ENCODE measurements at regions not wholly inside any gene's neighbourhood (a gene's known extent, or its start where the extent isn't known, plus 50 kb on each side); places are given as distances from the start of the nearest gene placed in this dataset.
"Not testable (repeated sequence)": the region's sequence is repeated elsewhere in the genome, so short reads cannot be mapped to it uniquely, and the experiment has no call there.

GRCh38 chr16:86337581-86338402, 172.5 kb upstream of the FOXF1 start:
- DNase-seq = no peak

GRCh38 chr16:86338403-86339115, 171.8 kb upstream of the FOXF1 start:
- no peak for DNase-seq

GRCh38 chr16:86342161-86342834, 168.0 kb upstream of the FOXF1 start:
- no peak for DNase-seq

DNA sequence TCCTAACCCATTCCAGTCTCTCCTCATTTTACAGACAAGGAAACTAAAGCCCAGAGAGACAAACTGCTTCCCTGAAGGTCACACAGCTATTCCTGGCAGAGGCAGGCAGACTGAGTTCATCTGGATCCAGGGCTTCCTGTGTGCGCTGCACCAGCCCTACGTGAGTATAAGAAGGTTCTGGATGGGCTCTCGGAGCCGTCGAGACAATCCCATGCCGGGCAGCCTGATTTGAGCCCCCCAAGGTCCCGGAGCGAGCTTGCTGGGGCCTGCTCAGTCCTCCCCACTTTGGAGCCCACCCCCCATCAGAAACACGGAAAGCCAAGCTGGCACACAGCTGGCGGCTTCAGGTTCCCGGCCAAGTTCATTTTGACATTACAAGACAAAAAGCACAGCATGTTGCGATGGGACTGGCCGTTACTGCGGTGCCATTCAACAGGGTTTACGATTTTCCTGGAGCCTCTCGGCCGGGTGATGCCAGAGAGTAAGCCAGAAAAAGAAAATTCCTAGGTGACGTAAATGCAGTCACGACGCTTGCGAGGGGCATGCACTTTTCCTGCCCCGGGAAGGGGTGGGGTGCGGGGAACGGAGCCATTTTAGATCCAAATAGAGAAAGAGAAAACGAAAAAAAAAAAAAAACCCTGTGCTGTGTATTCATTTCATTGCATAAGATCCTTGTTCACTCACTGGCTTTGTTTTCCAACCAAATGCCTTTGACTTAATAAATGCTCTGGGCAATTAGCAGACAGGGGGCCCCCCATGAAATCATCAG, 167.1 kb upstream of the FOXF1 start:
- DNase-seq = peak; percentile 79

GRCh38 chr16:86343796-86344585, 166.3 kb upstream of the FOXF1 start:
- peak; percentile 53 for DNase-seq

DNA sequence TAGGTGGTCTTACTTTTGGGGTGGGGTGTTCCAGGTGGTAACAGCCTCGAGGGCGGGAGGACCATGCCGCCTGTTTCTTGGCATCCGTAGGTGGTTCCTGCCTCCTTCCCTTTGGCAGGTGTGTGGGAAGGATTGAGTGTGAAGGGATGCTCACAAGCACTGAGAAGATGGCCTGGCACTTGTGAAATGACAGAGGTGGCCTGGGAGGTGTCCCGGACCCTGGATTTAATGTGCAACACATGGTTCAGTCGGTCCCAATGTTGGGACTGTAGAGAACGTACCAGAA, 165.8 kb upstream of the FOXF1 start:
- no peak for DNase-seq

DNA sequence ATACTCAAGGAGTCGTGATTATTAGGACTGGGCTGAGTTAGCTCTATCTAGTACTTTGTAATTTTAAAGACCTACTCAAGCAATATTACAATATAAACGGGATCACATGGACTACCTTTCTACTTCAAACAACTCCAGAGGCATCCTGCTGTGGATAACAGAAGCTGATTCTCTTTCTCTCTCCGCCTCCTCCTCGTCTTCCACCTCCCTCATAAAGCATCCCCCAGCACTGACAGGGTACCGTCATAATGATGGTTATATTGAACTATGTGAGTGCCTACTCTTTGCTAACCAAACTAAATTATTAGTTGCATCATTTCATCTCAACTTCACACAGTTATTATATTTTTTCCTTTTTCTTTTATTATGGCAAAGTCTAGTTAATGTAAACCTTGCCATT, 165.4 kb upstream of the FOXF1 start:
- DNase-seq = no peak

- no peak for DNase-seq
These were observed 164.8 kb upstream of the FOXF1 start for GRCh38 chr16:86345516-86345915.

- DNase-seq = no peak
These were observed 164.3 kb upstream of the FOXF1 start for GRCh38 chr16:86346034-86346433.

DNA sequence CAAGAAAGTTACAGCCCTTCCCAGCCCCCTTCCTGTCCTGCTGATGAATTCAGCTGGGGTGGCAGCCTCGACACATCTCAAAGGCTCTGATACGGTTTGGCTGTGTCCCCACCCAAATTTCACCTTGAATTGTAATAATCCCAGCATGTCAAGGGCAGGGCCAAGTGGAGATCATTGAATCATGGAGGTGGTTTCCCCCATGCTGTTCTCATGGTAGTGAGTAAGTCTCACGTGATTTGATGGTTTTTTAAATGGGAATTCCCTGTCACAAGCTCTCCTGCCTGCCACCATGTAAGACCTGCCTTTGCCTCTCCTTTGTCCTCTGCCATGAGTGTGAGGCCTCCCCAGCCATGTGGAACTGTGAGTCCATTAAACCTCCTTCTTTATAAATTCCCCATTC, 163.2 kb upstream of the FOXF1 start:
- DNase-seq = no peak

GRCh38 chr16:86347916-86348555, 162.3 kb upstream of the FOXF1 start:
- DNase-seq = no peak

- DNase-seq = no peak
These were observed 160.9 kb upstream of the FOXF1 start for GRCh38 chr16:86349338-86349900.

DNA sequence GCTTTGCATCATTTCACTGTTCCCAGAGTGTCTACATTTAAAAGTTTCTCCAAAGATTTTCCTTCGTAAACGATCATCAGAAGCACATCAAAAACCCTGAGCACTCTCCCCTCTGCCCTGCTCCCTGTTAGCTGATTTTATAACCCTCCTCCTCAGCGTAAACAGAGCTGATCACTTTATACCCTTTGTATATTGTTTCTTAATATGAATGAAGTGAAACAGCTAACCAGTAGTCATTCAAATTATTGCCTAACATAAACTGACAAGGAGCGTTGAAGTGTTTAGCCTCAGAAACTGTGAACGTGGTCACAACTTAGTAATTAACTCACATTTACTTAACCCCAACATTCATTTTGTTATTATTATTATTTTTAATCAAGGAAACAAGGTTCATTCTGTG, 160.0 kb upstream of the FOXF1 start:
- no peak for DNase-seq

- DNase-seq = no peak
These were observed 159.1 kb upstream of the FOXF1 start for GRCh38 chr16:86351041-86351784.

- not testable (repeated sequence) for DNase-seq
These were observed 158.6 kb upstream of the FOXF1 start for GRCh38 chr16:86351785-86352139.

DNA sequence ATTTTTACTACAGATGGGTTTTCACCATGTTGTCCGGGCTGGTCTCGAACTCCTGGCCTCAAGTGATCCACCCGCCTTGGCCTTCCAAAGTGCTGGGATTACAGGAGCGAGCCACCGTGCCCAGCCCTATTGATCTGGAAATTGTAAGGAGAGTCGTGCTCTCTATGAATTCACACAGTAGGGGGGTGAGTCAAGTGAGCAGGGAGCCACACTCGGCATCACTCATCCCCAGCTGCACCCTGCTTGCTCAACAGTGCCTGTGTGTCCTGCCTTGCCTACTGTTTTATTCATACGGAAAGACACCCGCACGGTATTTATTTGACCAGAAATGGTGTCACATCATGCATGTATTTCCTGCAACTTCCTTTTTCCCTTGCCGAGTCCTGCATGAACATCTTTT, 157.2 kb upstream of the FOXF1 start:
- DNase-seq = peak; percentile 64

DNA sequence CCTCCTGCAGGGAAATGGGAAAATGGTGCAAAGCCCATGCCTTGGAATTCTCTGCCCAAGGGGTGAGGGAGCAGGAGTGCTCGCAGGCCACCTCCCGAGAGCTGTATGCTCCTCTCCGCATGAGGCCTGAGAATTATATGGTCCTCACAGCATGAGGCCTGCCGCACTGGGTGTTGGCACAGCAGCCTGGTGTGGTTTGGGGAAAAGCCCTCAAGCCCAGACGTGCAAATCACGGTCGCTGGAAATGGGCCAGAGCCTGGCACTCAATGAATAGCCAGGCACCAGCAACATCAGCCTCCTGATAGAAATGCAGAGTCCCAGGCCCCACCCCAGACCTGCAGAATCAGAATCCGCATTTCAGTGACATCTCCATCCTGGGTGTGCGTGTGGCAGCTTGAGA, 156.4 kb upstream of the FOXF1 start:
- DNase-seq = no peak

DNA sequence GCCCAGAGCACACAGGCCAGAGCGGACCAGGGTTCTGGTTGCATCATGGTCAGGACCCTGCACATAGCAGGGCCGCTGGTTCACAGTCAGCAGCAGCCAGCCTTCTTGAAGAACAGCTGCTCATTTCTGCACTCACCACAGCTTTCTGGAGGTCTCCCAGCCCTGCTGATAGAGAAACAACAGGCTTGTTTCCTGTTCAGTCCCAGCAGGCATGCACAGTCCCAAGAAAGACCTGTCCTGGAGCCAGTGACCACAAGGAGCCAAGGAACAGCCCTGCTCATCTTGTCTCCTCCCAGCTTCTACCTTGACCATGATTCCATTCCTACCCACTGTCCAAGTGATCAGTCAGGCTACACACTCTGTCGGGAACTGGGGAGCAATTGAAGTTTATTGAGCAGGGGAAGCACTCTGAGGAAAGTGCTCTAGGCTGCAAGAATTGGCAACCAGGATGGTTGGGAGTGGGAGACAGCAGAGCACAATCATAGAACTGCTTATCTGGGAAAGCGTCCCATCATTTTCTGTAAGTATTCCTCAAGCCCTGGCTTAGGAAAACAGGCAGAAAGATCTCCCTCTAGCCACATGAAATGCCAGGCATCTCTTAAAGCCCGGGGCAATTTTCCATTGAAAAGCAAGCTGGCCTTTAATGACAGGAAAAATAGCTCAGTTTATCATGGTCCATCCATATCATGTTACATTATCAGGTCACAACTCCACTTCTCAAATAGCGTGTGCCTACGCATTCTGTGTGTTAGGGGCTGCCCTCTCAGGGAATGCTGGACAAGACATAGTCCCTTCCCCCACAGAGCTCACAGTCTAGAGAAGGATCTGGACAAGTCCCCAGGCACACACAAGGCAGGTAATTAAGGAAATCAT, 155.4 kb upstream of the FOXF1 start:
- peak; percentile 48 for DNase-seq

DNA sequence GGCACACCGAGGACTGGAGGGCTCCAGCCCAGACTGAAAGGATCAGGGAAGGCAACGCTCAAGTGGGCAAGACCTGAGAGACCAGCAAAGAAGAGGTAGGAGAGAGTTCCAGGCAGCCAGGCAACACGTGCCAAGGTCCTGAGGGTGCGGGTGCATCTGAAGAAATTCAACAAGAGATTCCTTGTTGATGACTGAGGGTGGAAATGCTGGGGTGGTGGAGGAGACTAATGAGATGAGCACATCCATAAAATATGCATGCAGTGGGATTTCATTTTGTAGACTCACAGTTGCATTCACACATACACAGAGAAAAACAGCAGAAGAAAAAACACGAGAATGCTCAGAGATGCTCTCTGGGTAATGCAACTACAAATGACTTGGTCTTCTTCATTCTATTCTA, 154.8 kb upstream of the FOXF1 start:
- peak; percentile 93 for DNase-seq

GRCh38 chr16:86355951-86356350, 154.4 kb upstream of the FOXF1 start:
- DNase-seq = no peak

All from fibroblast of skin of right quadriceps (primary cell).